GM20000 (cell line): ENCODE measurements at regions not wholly inside any gene's neighbourhood (a gene's known extent, or its start where the extent isn't known, plus 50 kb on each side); places are given as distances from the start of the nearest gene placed in this dataset.

Experiments
- DNase-seq: peaks from one replicate; pipeline ENCODE4 v3.0.0; 2012; ENCODE audit warnings: low spot score
- TF ChIP-seq, protein P1 (sequence below): IDR thresholded peaks from 2 replicates; pipeline ENCODE4 v1.5.1; 2012; ENCODE audit warnings: mild to moderate bottlenecking, control low read depth; ENCODE audit errors: extremely low read depth, missing control alignments

GRCh38 chr10:6667150-6667549 lies 87.1 kb upstream of the PRKCQ start:
- no peak for DNase-seq
- TF ChIP-seq, protein P1, sequence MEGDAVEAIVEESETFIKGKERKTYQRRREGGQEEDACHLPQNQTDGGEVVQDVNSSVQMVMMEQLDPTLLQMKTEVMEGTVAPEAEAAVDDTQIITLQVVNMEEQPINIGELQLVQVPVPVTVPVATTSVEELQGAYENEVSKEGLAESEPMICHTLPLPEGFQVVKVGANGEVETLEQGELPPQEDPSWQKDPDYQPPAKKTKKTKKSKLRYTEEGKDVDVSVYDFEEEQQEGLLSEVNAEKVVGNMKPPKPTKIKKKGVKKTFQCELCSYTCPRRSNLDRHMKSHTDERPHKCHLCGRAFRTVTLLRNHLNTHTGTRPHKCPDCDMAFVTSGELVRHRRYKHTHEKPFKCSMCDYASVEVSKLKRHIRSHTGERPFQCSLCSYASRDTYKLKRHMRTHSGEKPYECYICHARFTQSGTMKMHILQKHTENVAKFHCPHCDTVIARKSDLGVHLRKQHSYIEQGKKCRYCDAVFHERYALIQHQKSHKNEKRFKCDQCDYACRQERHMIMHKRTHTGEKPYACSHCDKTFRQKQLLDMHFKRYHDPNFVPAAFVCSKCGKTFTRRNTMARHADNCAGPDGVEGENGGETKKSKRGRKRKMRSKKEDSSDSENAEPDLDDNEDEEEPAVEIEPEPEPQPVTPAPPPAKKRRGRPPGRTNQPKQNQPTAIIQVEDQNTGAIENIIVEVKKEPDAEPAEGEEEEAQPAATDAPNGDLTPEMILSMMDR = no peak

- DNase-seq = no peak
- TF ChIP-seq, protein P1 = no peak
Measured at GRCh38 chr10:6665847-6666246, 85.8 kb upstream of the PRKCQ start.

DNA sequence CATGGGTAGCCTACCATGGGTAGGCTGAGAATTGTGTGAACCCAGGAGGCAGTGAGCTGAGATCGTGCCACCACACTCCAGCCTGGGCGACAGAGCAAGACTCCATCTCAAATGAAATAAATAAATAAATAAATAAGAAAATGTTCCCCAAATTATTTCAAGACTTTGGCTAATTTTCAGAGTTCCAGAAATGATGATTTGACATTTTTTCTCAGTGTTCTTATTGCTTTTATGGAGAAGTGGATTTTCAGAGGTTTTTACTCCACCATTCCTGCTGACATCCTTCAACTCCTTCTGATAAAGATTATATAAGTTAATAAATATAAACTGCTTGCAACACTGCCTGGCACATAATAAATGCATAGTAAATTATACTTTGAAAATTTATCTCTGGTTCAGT lies 80.4 kb upstream of the PRKCQ start:
- TF ChIP-seq, protein P1 = no peak
- no peak for DNase-seq

GRCh38 chr10:6659451-6659850 lies 79.4 kb upstream of the PRKCQ start:
- TF ChIP-seq, protein P1 = no peak
- no peak for DNase-seq

DNA sequence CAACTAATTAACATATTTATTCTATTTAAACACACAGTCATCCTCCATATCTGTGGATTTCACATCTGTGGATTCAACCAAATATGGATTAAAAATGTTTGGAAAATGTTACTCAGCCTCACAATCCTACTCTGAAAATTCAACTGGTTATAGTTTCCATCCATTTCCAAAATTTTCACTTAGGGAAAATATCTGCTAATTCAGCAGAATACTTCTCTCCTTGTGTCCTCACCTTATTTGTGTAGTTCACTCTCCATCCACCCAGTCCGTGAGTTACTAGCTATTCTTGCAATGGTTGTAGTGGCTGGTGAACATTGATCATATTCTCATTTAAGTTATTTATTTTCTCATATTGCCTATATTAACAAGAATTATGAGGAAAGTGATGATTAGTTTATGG lies 77.6 kb upstream of the PRKCQ start:
- DNase-seq = no peak
- TF ChIP-seq, protein P1 = no peak

GRCh38 chr10:6657196-6657595 lies 77.1 kb upstream of the PRKCQ start:
- TF ChIP-seq, protein P1 = no peak
- no peak for DNase-seq

DNA sequence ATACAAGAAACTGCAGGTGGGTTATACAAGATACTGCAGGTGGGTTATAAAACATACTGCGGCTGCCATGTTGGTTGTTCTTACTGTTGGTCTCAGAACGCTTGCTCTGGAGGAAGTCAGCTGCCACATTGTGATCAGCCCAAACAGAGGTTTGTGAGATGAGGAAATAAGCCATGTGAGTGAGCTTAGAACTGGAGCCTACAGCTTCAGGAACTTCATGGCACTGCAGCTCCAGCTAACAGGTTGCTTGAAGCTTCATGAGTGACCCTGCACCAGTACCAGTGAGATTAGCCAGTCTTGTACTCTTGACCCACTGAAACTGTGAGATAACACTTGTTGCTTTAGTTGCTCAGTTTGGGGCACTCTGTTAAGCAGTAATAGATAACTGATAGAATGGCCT lies 74.5 kb upstream of the PRKCQ start:
- no peak for DNase-seq
- TF ChIP-seq, protein P1 = no peak
